HepG2 (cell line): ENCODE measurements at regions not wholly inside any gene's neighbourhood (a gene's known extent, or its start where the extent isn't known, plus 50 kb on each side); places are given as distances from the start of the nearest gene placed in this dataset.
A peak's percentile ranks its signal among the peaks of the same experiment; 100 is the strongest.

ENCODE experiments used
- ATAC-seq: fragments of 200-7000 bp; cut with Tn5 transposase; 3 replicates; pipeline ENCODE4 v1.9.1; 2020; ENCODE audit warnings: mild to moderate bottlenecking, moderate library complexity
- BruUV-seq: library from RNA; stranded (reverse); fragments of 400-500 nt; replicated peaks from 2 replicates; lab custom pipeline; 2021; lab: Mats Ljungman, UMichigan
- CTCF ChIA-PET: fragments of 300-600 bp; formaldehyde crosslinking; extraction: SDS; loops from one replicate; lab custom pipeline; 2021; ENCODE audit warnings: low total read pairs, inconsistent platforms, low intra/inter-chr PET ratio; lab: Yijun Ruan, JAX
- POLR2A ChIA-PET: fragments of 350-600 bp; sonication (Branson Sonifier 250); formaldehyde crosslinking; loops from one replicate; lab custom pipeline; 2020; ENCODE audit warnings: antibody characterized with exemption, inconsistent platforms; lab: Yijun Ruan, JAX
- DNase-seq: peaks from one replicate; pipeline ENCODE4 v3.0.0-alpha.2; 2015; ENCODE audit warnings: low spot score
- FAIRE-seq: peaks from 3 replicates; lab custom pipeline; 2011; peaks lifted over from hg19 to GRCh38; lab: Jason Lieb, UNC
- H2AFZ ChIP-seq: one replicate; pipeline ENCODE4 v1.6.1; 2011; ENCODE audit warnings: low read length, inconsistent platforms
- H3K27ac ChIP-seq: fragments of 300-600 bp; 3 replicates; pipeline ENCODE4 v1.8.0; 2011; ENCODE audit warnings: mixed run types, mild to moderate bottlenecking, mixed read lengths, low read length, inconsistent platforms; ENCODE audit not compliant: insufficient read depth; ENCODE audit errors: extremely low read length
- H3K27me3 ChIP-seq, 2 experiments: fragments of 200-600 bp in 1 of 2; 2 replicates in 1 of 2; 3 replicates in 1 of 2; pipeline versions ENCODE4 v1.6.0 to v1.8.0; 2011; ENCODE audit warnings: low read length in 2 of 2, mild to moderate bottlenecking in 2 of 2, moderate library complexity in 2 of 2, inconsistent platforms in 1 of 2; ENCODE audit not compliant: insufficient read depth in 2 of 2, control insufficient read depth in 1 of 2
- H3K36me3 ChIP-seq, 2 experiments: fragments of 200-600 bp in 1 of 2; replicated peaks in 1 of 2; 2 replicates in 1 of 2; 3 replicates in 1 of 2; pipeline versions ENCODE4 v1.5.1 to v1.8.0; 2011; ENCODE audit warnings: low read length in 2 of 2, inconsistent platforms in 1 of 2; ENCODE audit not compliant: insufficient read depth in 2 of 2, control insufficient read depth in 1 of 2
- H3K4me1 ChIP-seq: 2 replicates; pipeline ENCODE4 v1.5.1; 2012; ENCODE audit warnings: low read length, inconsistent platforms; ENCODE audit not compliant: insufficient read depth
- H3K4me2 ChIP-seq: 2 replicates; pipeline ENCODE4 v1.6.0; 2011; ENCODE audit warnings: low read depth, low read length, inconsistent platforms
- H3K4me3 ChIP-seq, 3 experiments: fragments of 200-600 bp in 1 of 3; sonication (generic), shearing (Covaris generic) in 1 of 3; replicated peaks in 1 of 3; 2 replicates each; pipeline ENCODE4 v1.5.1; 2011 to 2016; ENCODE audit warnings: low read length in 3 of 3, inconsistent platforms in 2 of 3, low read depth in 2 of 3, mild to moderate bottlenecking in 2 of 3, control low read depth in 1 of 3, mixed read lengths in 1 of 3; ENCODE audit not compliant: insufficient read depth in 1 of 3
- H3K79me2 ChIP-seq: one replicate; pipeline ENCODE4 v1.6.1; 2011; ENCODE audit warnings: low read length, inconsistent platforms; ENCODE audit not compliant: insufficient read depth
- H3K9ac ChIP-seq: 2 replicates; pipeline ENCODE4 v1.6.0; 2011; ENCODE audit warnings: mild to moderate bottlenecking, low read depth, low read length, inconsistent platforms; ENCODE audit not compliant: insufficient read depth
- H3K9me3 ChIP-seq: 2 replicates; pipeline ENCODE4 v1.5.1; 2012; ENCODE audit warnings: mild to moderate bottlenecking, low read length
- H4K20me1 ChIP-seq: 2 replicates; pipeline ENCODE4 v1.6.0; 2011; ENCODE audit warnings: inconsistent platforms, mild to moderate bottlenecking, low read length, moderate library complexity; ENCODE audit not compliant: insufficient read depth
- ARNTL ChIP-seq: sonication (generic); formaldehyde crosslinking; IDR thresholded peaks from 2 replicates; pipeline ENCODE4 v1.4.0; 2020; ENCODE audit warnings: mild to moderate bottlenecking, missing genetic modification reagents
- EP300 ChIP-seq, 3 experiments: sonication (generic) in 1 of 3; formaldehyde crosslinking in 1 of 3; IDR thresholded peaks; 2 replicates each; pipeline versions ENCODE4 v1.5.1 to v1.6.1; 2011 to 2020; ENCODE audit warnings: low read depth in 2 of 3, low read length in 2 of 3, borderline replicate concordance in 1 of 3, improper control_type of control experiment in 1 of 3, mild to moderate bottlenecking in 1 of 3, missing genetic modification reagents in 1 of 3, moderate library complexity in 1 of 3
- GATAD2A ChIP-seq: IDR thresholded peaks from 2 replicates; pipeline ENCODE4 v1.6.1; 2016
- HES4 ChIP-seq: sonication (generic); formaldehyde crosslinking; IDR thresholded peaks from 2 replicates; pipeline ENCODE4 v1.9.0; 2021; ENCODE audit warnings: mild to moderate bottlenecking, missing genetic modification reagents, borderline replicate concordance
- HMG20A ChIP-seq: IDR thresholded peaks from 2 replicates; pipeline ENCODE4 v1.6.1; 2016; ENCODE audit warnings: borderline replicate concordance
- KAT2B ChIP-seq: fragments of 150-350 bp; IDR thresholded peaks from 2 replicates; pipeline ENCODE4 v1.6.1; 2014; ENCODE audit warnings: low read depth, low read length, borderline replicate concordance
- NCOA2 ChIP-seq: sonication (generic); formaldehyde crosslinking; IDR thresholded peaks from 2 replicates; pipeline ENCODE4 v1.8.0; 2022; ENCODE audit warnings: inconsistent platforms
- PCBP2 ChIP-seq: fragments of 200-400 bp; formaldehyde crosslinking; optimal IDR thresholded peaks from 2 replicates; pipeline ENCODE3; 2018; ENCODE audit warnings: low read length, low read depth; ENCODE audit not compliant: poor library complexity, severe bottlenecking
- SOX5 ChIP-seq: IDR thresholded peaks from 2 replicates; pipeline ENCODE4 v1.6.1; 2016; ENCODE audit warnings: borderline replicate concordance
- TCF7 ChIP-seq: sonication (generic); IDR thresholded peaks from 2 replicates; pipeline ENCODE4 v1.6.1; 2016; ENCODE audit warnings: antibody characterized with exemption, low read depth
- TRAFD1 ChIP-seq: sonication (generic); formaldehyde crosslinking; IDR thresholded peaks from 2 replicates; pipeline ENCODE4 v1.5.1; 2020; ENCODE audit warnings: missing genetic modification reagents, mild to moderate bottlenecking, borderline replicate concordance
- ZBTB34 ChIP-seq: sonication (generic); formaldehyde crosslinking; IDR thresholded peaks from 2 replicates; pipeline ENCODE4 v1.8.0; 2022; ENCODE audit warnings: mild to moderate bottlenecking, missing genetic modification reagents
- ZFP1 ChIP-seq: IDR thresholded peaks from 2 replicates; pipeline ENCODE4 v1.6.1; 2016
- ZNF235 ChIP-seq: sonication (generic); formaldehyde crosslinking; IDR thresholded peaks from 2 replicates; pipeline ENCODE4 v1.8.1; 2023; ENCODE audit warnings: mild to moderate bottlenecking, missing genetic modification reagents, borderline replicate concordance
- ZNF383 ChIP-seq: sonication (generic); formaldehyde crosslinking; IDR thresholded peaks from 2 replicates; pipeline ENCODE4 v1.4.0; 2020; ENCODE audit warnings: missing genetic modification reagents, mild to moderate bottlenecking, borderline replicate concordance
- ZNF687 ChIP-seq: sonication (generic); formaldehyde crosslinking; IDR thresholded peaks from 2 replicates; pipeline ENCODE4 v1.5.1; 2020; ENCODE audit warnings: mild to moderate bottlenecking, missing genetic modification reagents, moderate library complexity
- WGBS: methylation state at CpG from one replicate; pipeline ENCODE4 v1.1.6; 2017; ENCODE audit warnings: low lambda C conversion rate; 5-methylcytosine and 5-hydroxymethylcytosine counted together
- in situ Hi-C: cut with HindIII; loops from 2 replicates; pipeline ENCODE4 v1.10.0; 2017; ENCODE audit warnings: low pct_unique_long_range_greater_than_20kb; ENCODE audit not compliant: extremely low pct_ligation_motif_present
- intact Hi-C: fragments of 100-400 bp; cut with micrococcal nuclease; formaldehyde crosslinking; loops from one replicate; pipeline ENCODE4 v1.10.0; 2022; ENCODE audit not compliant: unreplicated experiment

GRCh38 chr2:74767618-74768017, 66.3 kb upstream of the HK2 start (continued):
- TF ChIP-seq ZBTB34 (no peak), KAT2B (no peak), HES4 (no peak), ZNF235 (CRISPR knock-in tag) (no peak), TCF7 (peak; percentile 79), SOX5 (CRISPR knock-in tag) (peak; percentile 69; the same call in 1 of the 2 replicates), HMG20A (CRISPR knock-in tag) (peak; percentile 68; the same call in 1 of the 2 replicates), NCOA2 (CRISPR knock-in tag) (peak; percentile 43; the same call in 1 of the 2 replicates), PCBP2 (no peak), EP300 (IDR thresholded peaks at IDR 0.05; ENCODE audit: low read depth in 2 of 2, low read length in 2 of 2) (peak in 1 of 2 experiments; percentile 47; a peak in 1 of 4 replicates), EP300 (CRISPR knock-in tag; IDR thresholded peaks at IDR 0.05; ENCODE audit: borderline replicate concordance) (peak; percentile 43; the same call in 1 of the 2 replicates), ZFP1 (no peak), GATAD2A (CRISPR knock-in tag) (0 out of 2 replicates have a peak, but pooled peaks have one; percentile 41), ARNTL (CRISPR knock-in tag) (no peak)
- TF ChIP-seq, all 625 proteins: peak for 30

- CTCF ChIA-PET: no interaction called here
- 91% methylated on average over 4 of the region's 4 CpGs for WGBS
- TF ChIP-seq TRAFD1 (CRISPR knock-in tag): 0 out of 2 replicates have a peak, but pooled peaks have one; percentile 22
- TF ChIP-seq ZNF383 (CRISPR knock-in tag): no peak
- TF ChIP-seq ZNF687 (CRISPR knock-in tag): peak; percentile 21; the same call in 1 of the 2 replicates
Observed at GRCh38 chr2:74768401-74768914, 65.5 kb upstream of the HK2 start.

More at GRCh38 chr2:74768401-74768914, 65.5 kb upstream of the HK2 start:
- intact Hi-C loops (no loop called here), in situ Hi-C loops (no loop called here)
- ATAC-seq (no peak), DNase-seq (no peak), FAIRE-seq (no peak)
- Histone ChIP-seq H3K36me3 (no peaks in the 10 kb centered on the region), H3K79me2 (no peaks in the 10 kb centered on the region), H3K4me1 (peaks cover 55% of the 10 kb centered on the region), H3K27me3 (no peaks in the 10 kb centered on the region), H2AFZ (no peak overlapping the region), H3K4me3 (no peak overlapping the region), H4K20me1 (no peaks in the 10 kb centered on the region), H3K4me2 (no peak overlapping the region), H3K27ac (no peak overlapping the region), H3K9ac (no peak overlapping the region), H3K9me3 (no peaks in the 10 kb centered on the region)
- POLR2A ChIA-PET: no interaction called here
- no TSS peak for BruUV-seq
